Mucosa of descending colon (tissue), 3 donors: ENCODE measurements at regions not wholly inside any gene's neighbourhood (a gene's known extent, or its start where the extent isn't known, plus 50 kb on each side); places are given as distances from the start of the nearest gene placed in this dataset.

Experiments
- ATAC-seq: fragments of 200-7000 bp; cut with Tn5 transposase; one replicate; pipeline ENCODE4 v1.9.1; 2020; ENCODE audit warnings: mild to moderate bottlenecking, moderate library complexity
- DNase-seq, 3 donors: peaks; one replicate each; pipeline ENCODE4 v3.0.0-alpha.2; 2020
- H3K36me3 ChIP-seq: fragments of 200-600 bp; one replicate; pipeline ENCODE4 v1.8.0; 2021; ENCODE audit warnings: low read depth, mild to moderate bottlenecking
- H3K4me1 ChIP-seq: fragments of 200-600 bp; one replicate; pipeline ENCODE4 v1.8.0; 2021; ENCODE audit warnings: low read depth, mild to moderate bottlenecking
- H3K4me3 ChIP-seq: fragments of 200-600 bp; one replicate; pipeline ENCODE4 v1.8.0; 2021; ENCODE audit warnings: mild to moderate bottlenecking
- H3K9me3 ChIP-seq: fragments of 200-600 bp; one replicate; pipeline ENCODE4 v1.8.0; 2021; ENCODE audit warnings: mild to moderate bottlenecking
- CTCF ChIP-seq: fragments of 200-600 bp; IDR thresholded peaks from one replicate; pipeline ENCODE4 v1.8.0; 2022; ENCODE audit warnings: antibody characterized with exemption, mild to moderate bottlenecking
- intact Hi-C, 2 donors: fragments of 100-400 bp; cut with DNase I in 1 of 2; cut with micrococcal nuclease in 1 of 2; formaldehyde crosslinking; loops; one replicate each; pipeline versions ENCODE4 v1.11.0 to v1.11.1; 2022; cut with DNase I, micrococcal nuclease
- donor health status: DM: no; HTN: no; CAD: no; lungs with moderate emphysema.
- donor health status: DM: no; HTN: no; CAD: no.
- donor health status: DM: no; HTN: yes; CAD: no.

- H3K4me1 ChIP-seq = no peaks in the 10 kb centered on the region
- no peak for ATAC-seq
- no peaks in the 10 kb centered on the region for H3K36me3 ChIP-seq
- intact Hi-C loops = no loop called here
- no peak overlapping the region for H3K4me3 ChIP-seq
- TF ChIP-seq CTCF = no peak
- no peaks in the 10 kb centered on the region for H3K9me3 ChIP-seq
- DNase-seq = no peak
Measured at GRCh38 chr20:24149175-24149574, 160.6 kb upstream of the GGTLC1 start.

- Histone ChIP-seq H3K4me3 (no peak overlapping the region), H3K36me3 (no peaks in the 10 kb centered on the region), H3K4me1 (no peaks in the 10 kb centered on the region), H3K9me3 (no peaks in the 10 kb centered on the region)
- intact Hi-C loops = no loop called here
- ATAC-seq = peak; percentile 37
- DNase-seq = peak in 1 of 3 donors; percentile 33
- TF ChIP-seq CTCF = no peak
Measured at GRCh38 chr20:24148372-24148771, 159.8 kb upstream of the GGTLC1 start.

GRCh38 chr20:24147961-24148360 lies 159.4 kb upstream of the GGTLC1 start:
- H3K4me1 ChIP-seq = no peaks in the 10 kb centered on the region
- H3K36me3 ChIP-seq = no peaks in the 10 kb centered on the region
- H3K9me3 ChIP-seq = no peaks in the 10 kb centered on the region
- DNase-seq (no peak), ATAC-seq (no peak)
- no peak overlapping the region for H3K4me3 ChIP-seq
- TF ChIP-seq CTCF = no peak
- intact Hi-C loops = no loop called here

DNA sequence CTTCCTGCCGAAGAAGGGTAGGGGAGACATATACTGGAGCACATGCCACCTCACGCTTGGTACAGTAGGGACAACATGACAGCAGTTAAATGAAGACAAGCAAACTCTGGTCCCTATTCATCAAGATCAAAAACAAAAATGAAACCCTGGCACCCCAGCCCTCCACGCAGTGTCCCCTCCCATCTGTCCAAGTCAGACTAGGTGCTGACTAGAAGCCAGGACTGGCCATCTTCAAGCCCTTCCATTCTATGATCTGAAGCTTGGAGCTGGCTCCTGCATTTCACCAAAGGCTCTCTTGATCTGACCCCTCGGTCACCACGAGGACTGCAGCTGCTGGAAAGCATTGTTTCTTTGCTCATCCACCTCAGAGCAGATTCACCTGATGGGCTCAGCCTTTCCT lies 158.9 kb upstream of the GGTLC1 start:
- no peak for TF ChIP-seq CTCF
- ATAC-seq = no peak

DNA sequence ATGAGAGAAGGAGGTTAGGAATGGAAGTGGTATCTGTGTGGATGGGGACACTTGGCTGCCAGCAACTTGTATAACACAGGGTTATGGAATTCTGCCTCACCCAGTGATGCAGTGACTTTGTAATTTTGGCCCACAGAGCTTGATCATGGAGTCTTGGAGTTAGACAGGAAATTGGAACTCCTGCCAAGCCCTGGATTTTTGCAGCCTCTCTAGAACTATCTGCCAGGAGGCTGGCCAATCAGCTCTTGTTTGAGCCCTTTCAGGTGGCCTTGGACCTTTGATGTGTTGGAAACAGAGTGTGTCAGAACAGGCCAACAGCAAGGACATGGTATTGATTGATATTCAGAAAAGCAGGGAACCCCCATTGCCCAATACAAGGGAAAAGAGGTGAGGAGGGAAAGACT lies 157.7 kb upstream of the GGTLC1 start:
- Histone ChIP-seq H3K4me3 (no peak overlapping the region), H3K9me3 (no peaks in the 10 kb centered on the region), H3K4me1 (no peaks in the 10 kb centered on the region), H3K36me3 (no peaks in the 10 kb centered on the region)
- no peak for ATAC-seq
- no peak for TF ChIP-seq CTCF
- intact Hi-C loops = no loop called here
- DNase-seq = no peak

More for the DNA sequence above, 158.9 kb upstream of the GGTLC1 start:
- DNase-seq = no peak
- H3K4me3 ChIP-seq = no peak overlapping the region
- no peaks in the 10 kb centered on the region for H3K9me3 ChIP-seq
- no peaks in the 10 kb centered on the region for H3K4me1 ChIP-seq
- H3K36me3 ChIP-seq = no peaks in the 10 kb centered on the region
- intact Hi-C loops = no loop called here

DNA sequence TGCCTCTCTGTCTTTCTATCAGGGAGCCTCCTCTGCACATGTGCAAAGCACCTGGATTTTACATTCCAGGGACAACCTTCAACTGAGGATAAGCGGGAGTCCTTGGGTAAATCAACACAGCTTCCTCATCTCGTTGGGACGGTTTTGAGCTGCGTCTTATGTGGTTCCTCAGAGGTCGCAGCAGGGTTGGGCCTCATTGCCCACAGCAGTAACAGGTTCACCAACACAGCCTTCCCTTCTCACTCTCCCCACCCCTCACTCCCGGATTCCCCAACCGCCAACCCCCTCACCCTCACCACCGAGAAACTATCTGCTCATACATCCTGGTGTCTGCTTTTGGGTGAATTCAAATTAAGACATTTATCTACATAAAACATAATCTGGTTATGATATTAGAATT lies 155.8 kb upstream of the GGTLC1 start:
- H3K36me3 ChIP-seq = no peaks in the 10 kb centered on the region
- no peak overlapping the region for H3K4me3 ChIP-seq
- intact Hi-C loops = no loop called here
- no peaks in the 10 kb centered on the region for H3K9me3 ChIP-seq
- no peak for DNase-seq
- no peak for ATAC-seq
- no peaks in the 10 kb centered on the region for H3K4me1 ChIP-seq
- no peak for TF ChIP-seq CTCF
